ENCODE measurements at regions not wholly inside any gene's neighbourhood (a gene's known extent, or its start where the extent isn't known, plus 50 kb on each side); places are given as distances from the start of the nearest gene placed in this dataset.

DNA sequence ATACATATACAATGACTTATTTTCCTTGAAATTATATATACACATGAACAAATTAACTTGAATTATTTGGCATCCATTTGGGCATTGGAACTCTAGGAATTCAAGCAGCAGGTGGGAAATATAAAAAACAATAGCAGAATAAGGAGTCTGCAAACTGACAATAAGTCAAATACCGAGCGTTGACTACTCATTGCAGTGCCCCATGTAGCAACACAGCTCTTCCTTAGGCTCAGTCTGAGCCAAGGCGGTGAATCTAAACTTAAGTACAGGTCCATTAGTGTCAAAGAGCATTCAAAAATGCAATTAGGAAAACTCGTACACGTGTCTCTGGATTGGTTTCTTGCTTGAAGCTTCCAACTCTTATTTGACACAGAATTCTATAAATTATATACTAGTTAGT is 462.5 kb upstream of the KLF12 start:
- DNase-seq (ENCODE audit: extremely low read depth, low read depth) = no peak
- TF ChIP-seq, protein P1, sequence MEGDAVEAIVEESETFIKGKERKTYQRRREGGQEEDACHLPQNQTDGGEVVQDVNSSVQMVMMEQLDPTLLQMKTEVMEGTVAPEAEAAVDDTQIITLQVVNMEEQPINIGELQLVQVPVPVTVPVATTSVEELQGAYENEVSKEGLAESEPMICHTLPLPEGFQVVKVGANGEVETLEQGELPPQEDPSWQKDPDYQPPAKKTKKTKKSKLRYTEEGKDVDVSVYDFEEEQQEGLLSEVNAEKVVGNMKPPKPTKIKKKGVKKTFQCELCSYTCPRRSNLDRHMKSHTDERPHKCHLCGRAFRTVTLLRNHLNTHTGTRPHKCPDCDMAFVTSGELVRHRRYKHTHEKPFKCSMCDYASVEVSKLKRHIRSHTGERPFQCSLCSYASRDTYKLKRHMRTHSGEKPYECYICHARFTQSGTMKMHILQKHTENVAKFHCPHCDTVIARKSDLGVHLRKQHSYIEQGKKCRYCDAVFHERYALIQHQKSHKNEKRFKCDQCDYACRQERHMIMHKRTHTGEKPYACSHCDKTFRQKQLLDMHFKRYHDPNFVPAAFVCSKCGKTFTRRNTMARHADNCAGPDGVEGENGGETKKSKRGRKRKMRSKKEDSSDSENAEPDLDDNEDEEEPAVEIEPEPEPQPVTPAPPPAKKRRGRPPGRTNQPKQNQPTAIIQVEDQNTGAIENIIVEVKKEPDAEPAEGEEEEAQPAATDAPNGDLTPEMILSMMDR (IDR thresholded peaks at IDR 0.05; ENCODE audit: low read depth, low read length) = no peak

DNA sequence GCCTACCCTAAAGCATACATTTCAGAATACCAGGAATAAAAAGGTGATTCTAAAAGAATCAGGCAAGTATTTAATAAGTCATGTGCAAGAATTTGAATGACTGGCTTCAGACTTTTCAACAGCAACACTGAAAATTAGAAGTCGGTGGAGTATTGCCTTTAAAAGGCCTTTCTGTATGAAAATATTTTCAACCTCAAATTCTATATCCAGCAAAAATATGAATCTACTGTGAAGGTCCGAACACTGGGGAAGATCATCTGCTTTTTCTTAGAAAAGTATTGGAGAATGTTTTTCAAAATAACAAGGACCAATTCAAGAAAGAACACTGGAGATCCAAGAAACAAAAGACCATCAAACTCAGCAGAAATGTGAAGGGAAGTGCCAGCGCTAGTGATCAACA is 459.5 kb upstream of the KLF12 start:
- no peak for DNase-seq (ENCODE audit: extremely low read depth, low read depth)
- TF ChIP-seq, protein P1 (IDR thresholded peaks at IDR 0.05; ENCODE audit: low read depth, low read length) = no peak

GRCh38 chr13:74586847-74587246 is 452.6 kb upstream of the KLF12 start:
- TF ChIP-seq, protein P1 (IDR thresholded peaks at IDR 0.05; ENCODE audit: low read depth, low read length) = no peak
- no peak for DNase-seq (ENCODE audit: extremely low read depth, low read depth)

GRCh38 chr13:74576420-74576819 is 442.2 kb upstream of the KLF12 start:
- DNase-seq (ENCODE audit: extremely low read depth, low read depth) = no peak
- TF ChIP-seq, protein P1 (IDR thresholded peaks at IDR 0.05; ENCODE audit: low read depth, low read length) = no peak

- no peak for DNase-seq (ENCODE audit: extremely low read depth, low read depth)
These were observed 441.5 kb upstream of the KLF12 start for GRCh38 chr13:74575729-74576125.

GRCh38 chr13:74574964-74575728 is 440.9 kb upstream of the KLF12 start:
- TF ChIP-seq, protein P1 (IDR thresholded peaks at IDR 0.05; ENCODE audit: low read depth, low read length) = no peak

More at GRCh38 chr13:74575729-74576125, 441.5 kb upstream of the KLF12 start:
- TF ChIP-seq, protein P1 (IDR thresholded peaks at IDR 0.05; ENCODE audit: low read depth, low read length) = no peak

GRCh38 chr13:74573654-74574053 is 439.4 kb upstream of the KLF12 start:
- no peak for DNase-seq (ENCODE audit: extremely low read depth, low read depth)
- TF ChIP-seq, protein P1 (IDR thresholded peaks at IDR 0.05; ENCODE audit: low read depth, low read length) = peak; percentile 7

More at GRCh38 chr13:74574964-74575728, 440.9 kb upstream of the KLF12 start:
- DNase-seq (ENCODE audit: extremely low read depth, low read depth) = no peak

Data from AG09319 (cell line).